H9 (cell line): ENCODE measurements at regions not wholly inside any gene's neighbourhood (a gene's known extent, or its start where the extent isn't known, plus 50 kb on each side); places are given as distances from the start of the nearest gene placed in this dataset.

Experiments
- DNase-seq: peaks from one replicate; pipeline ENCODE4 v3.0.0-alpha.2; 2017
- H2AFZ ChIP-seq: one replicate; pipeline ENCODE4 v1.6.1; 2013; ENCODE audit warnings: mild to moderate bottlenecking, low read length, control low read depth, moderate library complexity
- H2AK5ac ChIP-seq: 2 replicates; pipeline ENCODE4 v1.6.1; 2013; ENCODE audit warnings: low read length, control low read depth, mixed read lengths; ENCODE audit not compliant: insufficient read length
- H2BK120ac ChIP-seq: one replicate; pipeline ENCODE4 v1.6.1; 2013; ENCODE audit warnings: low read depth, mild to moderate bottlenecking, low read length, control low read depth, inconsistent platforms; ENCODE audit not compliant: poor library complexity, severe bottlenecking
- H2BK12ac ChIP-seq: 2 replicates; pipeline ENCODE4 v1.6.1; 2013; ENCODE audit warnings: low read length, control low read depth, mixed read lengths, low read depth; ENCODE audit not compliant: insufficient read length
- H2BK15ac ChIP-seq: 2 replicates; pipeline ENCODE4 v1.6.1; 2013; ENCODE audit warnings: low read depth, low read length, control low read depth
- H2BK20ac ChIP-seq: one replicate; pipeline ENCODE4 v1.6.1; 2013; ENCODE audit warnings: low read depth, mild to moderate bottlenecking, low read length, control low read depth, inconsistent platforms; ENCODE audit not compliant: poor library complexity, severe bottlenecking
- H2BK5ac ChIP-seq: 2 replicates; pipeline ENCODE4 v1.6.1; 2013; ENCODE audit warnings: low read length, control low read depth, mixed read lengths; ENCODE audit not compliant: insufficient read length
- H3K14ac ChIP-seq: 2 replicates; pipeline ENCODE4 v1.6.1; 2013; ENCODE audit warnings: low read length, control low read depth; ENCODE audit not compliant: insufficient read depth
- H3K18ac ChIP-seq: 2 replicates; pipeline ENCODE4 v1.6.1; 2013; ENCODE audit warnings: low read depth, mild to moderate bottlenecking, mixed read lengths, low read length, control low read depth; ENCODE audit not compliant: insufficient read length
- H3K23ac ChIP-seq: 2 replicates; pipeline ENCODE4 v1.6.1; 2013; ENCODE audit warnings: low read length, control low read depth, mixed read lengths, low read depth; ENCODE audit not compliant: insufficient read length
- H3K23me2 ChIP-seq: 2 replicates; pipeline ENCODE4 v1.6.1; 2013; ENCODE audit warnings: low read depth, mild to moderate bottlenecking, mixed read lengths, low read length, control low read depth; ENCODE audit not compliant: insufficient read length, poor library complexity, severe bottlenecking
- H3K27ac ChIP-seq: 2 replicates; pipeline ENCODE4 v1.5.1; 2013; ENCODE audit warnings: low read length, control low read depth, mixed read lengths, low read depth; ENCODE audit not compliant: insufficient read length
- H3K27me3 ChIP-seq: 2 replicates; pipeline ENCODE4 v1.6.1; 2013; ENCODE audit warnings: low read length, control low read depth, inconsistent platforms; ENCODE audit not compliant: insufficient read depth
- H3K4ac ChIP-seq: 2 replicates; pipeline ENCODE4 v1.6.1; 2013; ENCODE audit warnings: low read depth, mild to moderate bottlenecking, control low read depth, inconsistent platforms, low read length, moderate library complexity
- H3K4me1 ChIP-seq: 2 replicates; pipeline ENCODE4 v1.6.1; 2013; ENCODE audit warnings: low read length, control low read depth, inconsistent platforms; ENCODE audit not compliant: insufficient read depth
- H3K4me2 ChIP-seq: 2 replicates; pipeline ENCODE4 v1.6.1; 2013; ENCODE audit warnings: low read length, control low read depth, mixed read lengths; ENCODE audit not compliant: insufficient read length, insufficient read depth
- H3K56ac ChIP-seq: 2 replicates; pipeline ENCODE4 v1.6.1; 2013; ENCODE audit warnings: low read depth, mild to moderate bottlenecking, mixed read lengths, low read length, control low read depth; ENCODE audit not compliant: insufficient read length
- H3K79me1 ChIP-seq: 2 replicates; pipeline ENCODE4 v1.6.1; 2013; ENCODE audit warnings: low read depth, mild to moderate bottlenecking, moderate library complexity, low read length, control low read depth, inconsistent platforms; ENCODE audit not compliant: insufficient read depth, poor library complexity, severe bottlenecking
- H3K79me2 ChIP-seq: 2 replicates; pipeline ENCODE4 v1.6.1; 2013; ENCODE audit warnings: low read length, control low read depth, inconsistent platforms; ENCODE audit not compliant: insufficient read depth
- H3K9ac ChIP-seq: 2 replicates; pipeline ENCODE4 v1.6.1; 2013; ENCODE audit warnings: low read length, control low read depth, mixed read lengths; ENCODE audit not compliant: insufficient read length; ENCODE audit errors: extremely low read depth
- H3K9me3 ChIP-seq: one replicate; pipeline ENCODE4 v1.6.1; 2013; ENCODE audit warnings: low read depth, low read length, inconsistent platforms; ENCODE audit not compliant: control insufficient read depth
- H3T11ph ChIP-seq: one replicate; pipeline ENCODE4 v1.6.1; 2013; ENCODE audit warnings: mild to moderate bottlenecking, low read length, control low read depth, inconsistent platforms
- H4K20me1 ChIP-seq: one replicate; pipeline ENCODE4 v1.6.1; 2013; ENCODE audit not compliant: control insufficient read depth, insufficient read length, insufficient read depth
- H4K5ac ChIP-seq: 2 replicates; pipeline ENCODE4 v1.6.1; 2013; ENCODE audit warnings: low read depth, mild to moderate bottlenecking, mixed read lengths, low read length, control low read depth; ENCODE audit not compliant: insufficient read length
- H4K8ac ChIP-seq: replicated peaks from 2 replicates; pipeline ENCODE4 v1.6.1; 2013; ENCODE audit warnings: low read length, control low read depth, mixed read lengths, low read depth; ENCODE audit not compliant: insufficient read length
- H4K91ac ChIP-seq: 2 replicates; pipeline ENCODE4 v1.6.1; 2013; ENCODE audit warnings: low read depth, mild to moderate bottlenecking, moderate library complexity, mixed read lengths, low read length, control low read depth; ENCODE audit not compliant: insufficient read length
- H3K27ac Mint-ChIP-seq, 3 experiments: 2 replicates in 2 of 3; 3 replicates in 1 of 3; pipeline ENCODE4 v1.8.0; 2020 to 2021; ENCODE audit warnings: mixed read lengths in 3 of 3, mild to moderate bottlenecking in 1 of 3, moderate library complexity in 1 of 3
- H3K27me3 Mint-ChIP-seq: 2 replicates; pipeline ENCODE4 v1.8.0; 2021; ENCODE audit warnings: low read depth, mild to moderate bottlenecking, moderate library complexity, mixed read lengths
- H3K36me3 Mint-ChIP-seq, 3 experiments: 2 replicates in 2 of 3; 3 replicates in 1 of 3; pipeline ENCODE4 v1.8.0; 2020 to 2021; ENCODE audit warnings: low read depth in 3 of 3, mixed read lengths in 3 of 3; ENCODE audit not compliant: insufficient read depth in 1 of 3
- H3K4me1 Mint-ChIP-seq, 2 experiments: 2 replicates each; pipeline ENCODE4 v1.8.0; 2020; ENCODE audit warnings: mixed read lengths in 2 of 2
- H3K4me3 Mint-ChIP-seq, 2 experiments: 2 replicates in 1 of 2; 3 replicates in 1 of 2; pipeline ENCODE4 v1.8.0; 2020 to 2021; ENCODE audit warnings: mild to moderate bottlenecking in 2 of 2, mixed read lengths in 2 of 2, moderate library complexity in 1 of 2
- H3K9me3 Mint-ChIP-seq, 2 experiments: 2 replicates in 1 of 2; 3 replicates in 1 of 2; pipeline ENCODE4 v1.8.0; 2020; ENCODE audit warnings: mild to moderate bottlenecking in 2 of 2, mixed read lengths in 2 of 2, moderate library complexity in 1 of 2
- WGBS: extraction: QIAGEN DNeasy Blood & Tissue Kit; methylation state at CpG from one replicate; pipeline ENCODE4 v1.1.7; 2013; ENCODE audit warnings: missing lambda C conversion rate, low lambda C conversion rate, mixed read lengths; ENCODE audit not compliant: insufficient read length; ENCODE audit errors: extremely low coverage; 5-methylcytosine and 5-hydroxymethylcytosine counted together
- TF ChIP-seq, protein P1 (sequence below): fragments of 200-600 bp; sonication (generic); conservative IDR thresholded peaks from 3 replicates; pipeline ENCODE4 v1.8.0; 2021; ENCODE audit warnings: antibody characterized with exemption, mild to moderate bottlenecking

DNA sequence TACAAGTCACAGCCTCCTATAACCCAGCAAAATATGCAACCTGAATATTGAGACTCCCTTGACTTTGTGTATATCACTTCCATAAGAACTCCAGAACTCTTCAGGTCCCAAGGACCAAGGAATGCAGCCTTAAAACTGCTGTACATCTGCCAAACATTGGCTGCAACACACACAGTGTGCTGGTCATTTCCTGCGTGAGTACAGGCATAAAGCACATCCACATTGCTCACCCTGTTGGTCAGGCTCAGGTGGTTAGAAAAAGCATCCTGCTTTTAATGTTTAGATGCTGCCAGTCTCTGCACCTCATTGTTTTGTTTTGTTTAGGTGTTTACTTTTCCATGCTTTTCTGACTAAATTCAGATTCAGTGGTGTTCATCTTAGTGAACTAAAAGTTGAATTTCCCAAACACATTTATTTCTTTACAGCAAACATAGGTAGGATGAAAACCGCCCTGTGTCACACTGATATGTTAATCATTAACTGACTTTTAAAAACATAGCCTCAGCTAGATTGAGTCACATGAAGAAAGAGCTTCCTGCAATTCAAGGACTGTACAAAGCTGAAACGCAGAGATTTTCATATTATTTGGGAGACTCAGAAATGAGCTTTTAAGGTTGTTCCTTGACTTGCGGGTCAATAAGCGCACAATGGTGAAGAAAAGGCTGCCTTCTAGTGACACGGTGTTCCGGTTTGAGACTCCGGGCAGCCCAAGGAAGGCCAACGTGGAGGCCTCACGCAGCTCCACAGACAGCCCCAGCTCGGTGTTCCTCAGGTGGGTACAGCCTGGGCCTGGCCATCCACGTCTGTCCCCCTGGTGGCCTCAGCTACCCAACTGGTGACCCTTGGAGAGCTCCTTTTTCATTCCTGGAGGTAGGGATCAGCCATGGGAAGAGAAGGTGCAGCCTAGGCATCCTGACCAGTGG is 52.2 kb upstream of the GRAMD2B start:
- H2BK5ac ChIP-seq, result no peak overlapping the region
- H3K79me1 ChIP-seq, result no peaks in the 10 kb centered on the region
- H3K18ac ChIP-seq, result no peak overlapping the region
- no peaks in the 10 kb centered on the region for H3K79me2 ChIP-seq
- no peak overlapping the region for H2BK15ac ChIP-seq
- H4K5ac ChIP-seq, result no peak overlapping the region
- H4K91ac ChIP-seq, result no peak overlapping the region
- no CpG with 5 or more reads among the region's 12 CpGs for WGBS
- H3K14ac ChIP-seq, result no peak overlapping the region
- H2AK5ac ChIP-seq, result no peak overlapping the region
- no peak overlapping the region for H3K4me3 Mint-ChIP-seq
- DNase-seq, result peak; percentile 51
- no peaks in the 10 kb centered on the region for H3K27me3 Mint-ChIP-seq
- TF ChIP-seq, protein P1, sequence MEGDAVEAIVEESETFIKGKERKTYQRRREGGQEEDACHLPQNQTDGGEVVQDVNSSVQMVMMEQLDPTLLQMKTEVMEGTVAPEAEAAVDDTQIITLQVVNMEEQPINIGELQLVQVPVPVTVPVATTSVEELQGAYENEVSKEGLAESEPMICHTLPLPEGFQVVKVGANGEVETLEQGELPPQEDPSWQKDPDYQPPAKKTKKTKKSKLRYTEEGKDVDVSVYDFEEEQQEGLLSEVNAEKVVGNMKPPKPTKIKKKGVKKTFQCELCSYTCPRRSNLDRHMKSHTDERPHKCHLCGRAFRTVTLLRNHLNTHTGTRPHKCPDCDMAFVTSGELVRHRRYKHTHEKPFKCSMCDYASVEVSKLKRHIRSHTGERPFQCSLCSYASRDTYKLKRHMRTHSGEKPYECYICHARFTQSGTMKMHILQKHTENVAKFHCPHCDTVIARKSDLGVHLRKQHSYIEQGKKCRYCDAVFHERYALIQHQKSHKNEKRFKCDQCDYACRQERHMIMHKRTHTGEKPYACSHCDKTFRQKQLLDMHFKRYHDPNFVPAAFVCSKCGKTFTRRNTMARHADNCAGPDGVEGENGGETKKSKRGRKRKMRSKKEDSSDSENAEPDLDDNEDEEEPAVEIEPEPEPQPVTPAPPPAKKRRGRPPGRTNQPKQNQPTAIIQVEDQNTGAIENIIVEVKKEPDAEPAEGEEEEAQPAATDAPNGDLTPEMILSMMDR, result 0 out of 3 replicates have a peak, but pooled peaks have one; percentile 25
- H3K27ac ChIP-seq, result peak overlapping the region; percentile 15
- H2BK20ac ChIP-seq, result no peak overlapping the region
- H2BK12ac ChIP-seq, result no peak overlapping the region
- no peak overlapping the region for H3T11ph ChIP-seq
- H3K4me1 Mint-ChIP-seq, result peaks cover 52 to 60% of the 10 kb centered on the region in 2 experiments
- H3K4me1 ChIP-seq, result peaks cover 16% of the 10 kb centered on the region; the same call in 1 of the 2 replicates
- no peaks in the 10 kb centered on the region for H3K27me3 ChIP-seq
- no peak overlapping the region for H4K8ac ChIP-seq
- H3K4me2 ChIP-seq, result no peak overlapping the region
- H3K4ac ChIP-seq, result no peak overlapping the region
- no peaks in the 10 kb centered on the region for H4K20me1 ChIP-seq
- H3K9ac ChIP-seq, result no peak overlapping the region
- no peak overlapping the region for H3K56ac ChIP-seq
- H3K23me2 ChIP-seq, result no peaks in the 10 kb centered on the region
- no peaks in the 10 kb centered on the region for H3K9me3 ChIP-seq
- H3K9me3 Mint-ChIP-seq, result no peaks in the 10 kb centered on the region
- H3K36me3 Mint-ChIP-seq, result no peaks in the 10 kb centered on the region
- peak overlapping the region; percentile 17 to 66 (median 49) for H3K27ac Mint-ChIP-seq
- H2BK120ac ChIP-seq, result no peak overlapping the region
- H2AFZ ChIP-seq, result no peak overlapping the region
- no peak overlapping the region for H3K23ac ChIP-seq
